ENCODE measurements at regions not wholly inside any gene's neighbourhood (a gene's known extent, or its start where the extent isn't known, plus 50 kb on each side); places are given as distances from the start of the nearest gene placed in this dataset.

DNA sequence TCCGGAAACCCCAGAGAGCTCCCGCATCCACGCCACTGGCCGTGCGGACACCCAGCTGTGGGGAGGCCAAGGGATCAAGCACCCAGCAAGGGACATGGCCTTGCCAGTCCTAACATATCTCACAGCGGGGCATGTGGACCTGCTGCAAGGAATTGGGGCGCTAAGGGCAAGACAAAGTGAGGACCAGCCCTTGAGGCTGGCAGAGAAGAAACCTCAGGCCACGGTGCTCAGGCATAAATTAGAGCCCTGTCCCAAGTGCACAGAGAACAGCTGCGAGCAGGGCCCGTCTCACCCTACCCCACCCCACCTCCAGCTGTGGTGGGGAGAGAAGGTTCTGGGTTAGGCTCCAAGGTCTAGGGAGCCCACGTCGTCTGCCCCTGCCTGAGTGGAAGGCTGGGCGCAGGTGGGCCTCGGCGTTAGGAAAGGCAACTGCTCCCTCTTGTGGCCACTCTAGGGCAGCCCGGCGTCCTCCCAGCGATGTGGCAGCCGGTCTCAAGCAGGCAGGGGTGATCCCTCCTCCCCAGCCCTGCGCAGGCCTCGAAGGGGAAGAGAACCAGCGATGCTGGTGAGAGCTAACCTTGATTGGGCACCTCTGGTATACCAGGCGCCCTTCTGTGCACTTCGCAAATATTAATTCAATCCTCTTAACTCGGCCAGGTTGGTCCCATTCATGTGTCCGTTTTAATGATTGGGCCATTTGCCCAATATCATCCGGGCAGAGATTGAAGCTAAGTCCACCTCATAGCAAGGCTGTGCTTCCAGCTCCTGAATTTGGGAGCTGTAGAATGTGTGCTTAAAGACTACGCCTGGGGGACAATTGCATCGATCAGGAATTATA is 235.8 kb downstream of the NFATC2 start:
- ChIA-PET POLR2A (no interaction called here), CTCF (interaction anchor here (0.7 to 8.8 kb wide), 31 partner anchors 9 to 516 kb away, joined by 3 to 314 read pairs (median 4); partner anchors contain the start of genes BCAS4 and NFATC2)
- H2AFZ ChIP-seq (ENCODE audit: insufficient read depth, low read depth, low read length, poor library complexity, severe bottlenecking) = peak overlapping the region; percentile 66
- H4K20me1 ChIP-seq (ENCODE audit: control insufficient read depth, insufficient read depth, low read length, poor library complexity, severe bottlenecking) = no peaks in the 10 kb centered on the region
- peak overlapping the region; percentile 25 for H3K4me2 ChIP-seq (replicated peaks; ENCODE audit: low read depth, low read length, poor library complexity, severe bottlenecking)
- Mint-ChIP-seq H3K27me3 (peaks cover 26% of the 10 kb centered on the region), H3K27ac (no peak overlapping the region), H3K9me3 (ENCODE audit: insufficient read depth) (peaks cover 4% of the 10 kb centered on the region), H3K4me3 (no peak overlapping the region), H3K4me1 (peaks cover 6% of the 10 kb centered on the region)
- WGBS (ENCODE audit: insufficient coverage) = 38% methylated on average over 19 of the region's 29 CpGs
- no peaks in the 10 kb centered on the region for H3K36me3 ChIP-seq (replicated peaks in 1 of 2; ENCODE audit: control extremely low read depth in 1 of 2, control insufficient read depth in 1 of 2, extremely low read depth in 1 of 2, insufficient read depth in 2 of 2, low read length in 1 of 2)
- H3K9ac ChIP-seq (ENCODE audit: low read length) = no peak overlapping the region
- H3K4me3 ChIP-seq (ENCODE audit: control extremely low read depth in 1 of 5, extremely low read depth in 1 of 5, insufficient read depth in 1 of 5, low read depth in 2 of 5, low read length in 4 of 5) = no peak overlapping the region
- peak; percentile 84 for DNase-seq
- peaks cover 0 to 7% (median 0%) of the 10 kb centered on the region in 4 experiments for H3K27me3 ChIP-seq (replicated peaks in 1 of 4; ENCODE audit: control extremely low read depth in 1 of 4, control insufficient read depth in 3 of 4, insufficient read depth in 4 of 4, low read length in 3 of 4)
- H3K27ac ChIP-seq (ENCODE audit: low read length in 2 of 2) = no peak overlapping the region
- intact Hi-C loops (cut with micrococcal nuclease) = loop anchor here (1.0 to 10.0 kb wide), 2 partner anchors 288 to 319 kb away; no protein-coding TSS in a partner anchor
- H3K4me1 ChIP-seq (ENCODE audit: control insufficient read depth in 2 of 2, insufficient read depth in 2 of 2, low read length in 2 of 2) = peaks cover 4 to 9% of the 10 kb centered on the region in 2 donors
- H3K79me2 ChIP-seq (ENCODE audit: control insufficient read depth, insufficient read depth, low read length) = no peaks in the 10 kb centered on the region
- peak; percentile 94 for ATAC-seq (ENCODE audit: low read depth)
- no peak for TF ChIP-seq EZH2 (IDR thresholded peaks at IDR 0.05; ENCODE audit: borderline replicate concordance, insufficient read depth, low read depth, low read length, poor library complexity, severe bottlenecking)
- TF ChIP-seq, protein P1, sequence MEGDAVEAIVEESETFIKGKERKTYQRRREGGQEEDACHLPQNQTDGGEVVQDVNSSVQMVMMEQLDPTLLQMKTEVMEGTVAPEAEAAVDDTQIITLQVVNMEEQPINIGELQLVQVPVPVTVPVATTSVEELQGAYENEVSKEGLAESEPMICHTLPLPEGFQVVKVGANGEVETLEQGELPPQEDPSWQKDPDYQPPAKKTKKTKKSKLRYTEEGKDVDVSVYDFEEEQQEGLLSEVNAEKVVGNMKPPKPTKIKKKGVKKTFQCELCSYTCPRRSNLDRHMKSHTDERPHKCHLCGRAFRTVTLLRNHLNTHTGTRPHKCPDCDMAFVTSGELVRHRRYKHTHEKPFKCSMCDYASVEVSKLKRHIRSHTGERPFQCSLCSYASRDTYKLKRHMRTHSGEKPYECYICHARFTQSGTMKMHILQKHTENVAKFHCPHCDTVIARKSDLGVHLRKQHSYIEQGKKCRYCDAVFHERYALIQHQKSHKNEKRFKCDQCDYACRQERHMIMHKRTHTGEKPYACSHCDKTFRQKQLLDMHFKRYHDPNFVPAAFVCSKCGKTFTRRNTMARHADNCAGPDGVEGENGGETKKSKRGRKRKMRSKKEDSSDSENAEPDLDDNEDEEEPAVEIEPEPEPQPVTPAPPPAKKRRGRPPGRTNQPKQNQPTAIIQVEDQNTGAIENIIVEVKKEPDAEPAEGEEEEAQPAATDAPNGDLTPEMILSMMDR (IDR thresholded peaks at IDR 0.05) = peak; percentile 87
- H3K9me3 ChIP-seq (ENCODE audit: control extremely low read depth in 1 of 3, control insufficient read depth in 2 of 3, insufficient read depth in 1 of 3, low read length in 2 of 3) = peaks cover 0 to 22% (median 0%) of the 10 kb centered on the region in 3 donors

DNA sequence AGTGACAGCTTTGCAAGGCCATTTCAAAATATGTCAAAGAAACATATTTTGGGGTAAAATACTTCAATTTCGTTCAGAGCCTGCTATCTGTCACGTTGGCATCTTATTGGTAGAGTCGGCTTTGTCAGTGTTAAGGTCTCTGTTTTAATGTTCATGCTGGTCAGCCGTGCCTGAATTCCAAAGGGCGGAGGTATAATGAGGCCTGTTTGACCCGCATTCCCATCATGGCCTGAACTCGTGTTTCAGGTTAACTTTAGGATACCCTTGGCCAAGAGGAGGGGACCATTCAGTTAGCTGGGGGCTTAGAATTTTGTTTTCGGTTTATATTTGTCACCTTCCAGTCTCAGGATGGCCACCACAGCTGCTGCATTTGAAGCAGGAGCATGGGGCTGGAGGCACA is 236.4 kb downstream of the NFATC2 start:
- Mint-ChIP-seq H3K27ac (no peak overlapping the region), H3K27me3 (peaks cover 20% of the 10 kb centered on the region), H3K4me1 (peaks cover 6% of the 10 kb centered on the region), H3K4me3 (no peak overlapping the region), H3K9me3 (ENCODE audit: insufficient read depth) (peaks cover 4% of the 10 kb centered on the region)
- Histone ChIP-seq H2AFZ (ENCODE audit: insufficient read depth, low read depth, low read length, poor library complexity, severe bottlenecking) (peak overlapping the region; percentile 66), H3K36me3 (replicated peaks in 1 of 2; ENCODE audit: control extremely low read depth in 1 of 2, control insufficient read depth in 1 of 2, extremely low read depth in 1 of 2, insufficient read depth in 2 of 2, low read length in 1 of 2) (no peaks in the 10 kb centered on the region), H3K27me3 (replicated peaks in 1 of 4; ENCODE audit: control extremely low read depth in 1 of 4, control insufficient read depth in 3 of 4, insufficient read depth in 4 of 4, low read length in 3 of 4) (peaks cover 0 to 7% (median 0%) of the 10 kb centered on the region in 4 experiments), H3K9ac (ENCODE audit: low read length) (no peak overlapping the region), H3K27ac (ENCODE audit: low read length in 2 of 2) (no peak overlapping the region), H3K4me3 (ENCODE audit: control extremely low read depth in 1 of 5, extremely low read depth in 1 of 5, insufficient read depth in 1 of 5, low read depth in 2 of 5, low read length in 4 of 5) (no peak overlapping the region), H3K9me3 (ENCODE audit: control extremely low read depth in 1 of 3, control insufficient read depth in 2 of 3, insufficient read depth in 1 of 3, low read length in 2 of 3) (peaks cover 0 to 22% (median 0%) of the 10 kb centered on the region in 3 donors), H4K20me1 (ENCODE audit: control insufficient read depth, insufficient read depth, low read length, poor library complexity, severe bottlenecking) (no peaks in the 10 kb centered on the region), H3K79me2 (ENCODE audit: control insufficient read depth, insufficient read depth, low read length) (no peaks in the 10 kb centered on the region), H3K4me2 (replicated peaks; ENCODE audit: low read depth, low read length, poor library complexity, severe bottlenecking) (no peak overlapping the region), H3K4me1 (ENCODE audit: control insufficient read depth in 2 of 2, insufficient read depth in 2 of 2, low read length in 2 of 2) (peaks cover 4 to 9% of the 10 kb centered on the region in 2 donors)
- no peak for TF ChIP-seq EZH2 (IDR thresholded peaks at IDR 0.05; ENCODE audit: borderline replicate concordance, insufficient read depth, low read depth, low read length, poor library complexity, severe bottlenecking)
- TF ChIP-seq, protein P1 (IDR thresholded peaks at IDR 0.05) = no peak
- ChIA-PET POLR2A (no interaction called here), CTCF (interaction anchor here (0.7 to 8.8 kb wide), 15 partner anchors 8 to 516 kb away, joined by 3 to 314 read pairs (median 3); no protein-coding TSS in a partner anchor)
- WGBS (ENCODE audit: insufficient coverage) = 86% methylated on average over 8 of the region's 8 CpGs
- no peak for DNase-seq
- no peak for ATAC-seq (ENCODE audit: low read depth)
- intact Hi-C loops (cut with micrococcal nuclease) = loop anchor here (1.0 to 10.0 kb wide), 2 partner anchors 289 to 319 kb away; no protein-coding TSS in a partner anchor
